Fibroblast of skin of right quadriceps (primary cell): ENCODE measurements at regions not wholly inside any gene's neighbourhood (a gene's known extent, or its start where the extent isn't known, plus 50 kb on each side); places are given as distances from the start of the nearest gene placed in this dataset.

Experiments
- DNase-seq: peaks from one replicate; pipeline ENCODE4 v3.0.0-alpha.2; 2013

GRCh38 chr4:63460075-63460474 lies 949.2 kb downstream of the TECRL start:
- no peak for DNase-seq

- no peak for DNase-seq
These were observed 949.9 kb downstream of the TECRL start for GRCh38 chr4:63459329-63459728.

GRCh38 chr4:63458010-63458409 lies 951.2 kb downstream of the TECRL start:
- no peak for DNase-seq

- no peak for DNase-seq
These were observed 969.0 kb downstream of the TECRL start for GRCh38 chr4:63440236-63440635.

GRCh38 chr4:63430105-63430504 lies 979.1 kb downstream of the TECRL start:
- DNase-seq: no peak

- no peak for DNase-seq
These were observed 1013.0 kb downstream of the TECRL start for GRCh38 chr4:63396269-63396668.

- no peak for DNase-seq
These were observed 1015.7 kb downstream of the TECRL start for GRCh38 chr4:63393544-63393943.

- no peak for DNase-seq
These were observed 1029.3 kb downstream of the TECRL start for GRCh38 chr4:63379750-63380522.

GRCh38 chr4:63371001-63371400 lies 1038.2 kb downstream of the TECRL start:
- no peak for DNase-seq

- no peak for DNase-seq
These were observed 1047.6 kb downstream of the TECRL start for GRCh38 chr4:63361628-63362027.

GRCh38 chr4:63361066-63361465 lies 1048.2 kb downstream of the TECRL start:
- DNase-seq: no peak

GRCh38 chr4:63349674-63350025 lies 1059.6 kb downstream of the TECRL start:
- no peak for DNase-seq

GRCh38 chr4:63348735-63349673 lies 1060.2 kb downstream of the TECRL start:
- no peak for DNase-seq

- no peak for DNase-seq
These were observed 1084.1 kb downstream of the TECRL start for GRCh38 chr4:63325140-63325539.

- DNase-seq: no peak
These were observed 1092.6 kb downstream of the TECRL start for GRCh38 chr4:63316633-63317032.

- DNase-seq: no peak
These were observed 1093.6 kb downstream of the TECRL start for GRCh38 chr4:63315651-63316050.

- no peak for DNase-seq
These were observed 1100.6 kb downstream of the TECRL start for GRCh38 chr4:63308697-63309096.

GRCh38 chr4:63302792-63303191 lies 1106.5 kb downstream of the TECRL start:
- DNase-seq: no peak

GRCh38 chr4:63302078-63302477 lies 1107.2 kb downstream of the TECRL start:
- no peak for DNase-seq

GRCh38 chr4:63296773-63297172 lies 1112.5 kb downstream of the TECRL start:
- DNase-seq: no peak

- DNase-seq: no peak
These were observed 1133.8 kb downstream of the TECRL start for GRCh38 chr4:63275491-63275890.

GRCh38 chr4:63269156-63269555 lies 1140.1 kb downstream of the TECRL start:
- no peak for DNase-seq

GRCh38 chr4:63233671-63234070 lies 1175.6 kb downstream of the TECRL start:
- DNase-seq: no peak

GRCh38 chr4:63232058-63232457 lies 1177.2 kb downstream of the TECRL start:
- DNase-seq: no peak
